ENCODE measurements at regions not wholly inside any gene's neighbourhood (a gene's known extent, or its start where the extent isn't known, plus 50 kb on each side); places are given as distances from the start of the nearest gene placed in this dataset.

- no peak for DNase-seq (ENCODE audit: insufficient read length, low spot score)
- no peak for FAIRE-seq
Observed at GRCh38 chr18:24868760-24869237, 408.4 kb downstream of the HRH4 start.

GRCh38 chr18:24869285-24869684 is 408.8 kb downstream of the HRH4 start:
- no peak for FAIRE-seq
- no peak for DNase-seq (ENCODE audit: insufficient read length, low spot score)

- FAIRE-seq (no peak), DNase-seq (ENCODE audit: insufficient read length, low spot score) (no peak)
Observed at GRCh38 chr18:24875286-24875685, 414.8 kb downstream of the HRH4 start.

GRCh38 chr18:24875777-24876176 is 415.3 kb downstream of the HRH4 start:
- DNase-seq (ENCODE audit: insufficient read length, low spot score) = no peak
- FAIRE-seq = no peak

GRCh38 chr18:24876266-24876665 is 415.8 kb downstream of the HRH4 start:
- DNase-seq (ENCODE audit: insufficient read length, low spot score) (no peak), FAIRE-seq (no peak)

GRCh38 chr18:24877066-24877465 is 416.6 kb downstream of the HRH4 start:
- no peak for DNase-seq (ENCODE audit: insufficient read length, low spot score)
- no peak for FAIRE-seq

GRCh38 chr18:24877546-24877945 is 417.1 kb downstream of the HRH4 start:
- DNase-seq (ENCODE audit: insufficient read length, low spot score) = no peak
- FAIRE-seq = no peak

- DNase-seq (ENCODE audit: insufficient read length, low spot score) (no peak), FAIRE-seq (no peak)
Observed at GRCh38 chr18:24878289-24878688, 417.9 kb downstream of the HRH4 start.

- DNase-seq (ENCODE audit: insufficient read length, low spot score) (no peak), FAIRE-seq (no peak)
Observed at GRCh38 chr18:24885276-24885675, 424.8 kb downstream of the HRH4 start.

GRCh38 chr18:24894880-24895279 is 434.4 kb downstream of the HRH4 start:
- FAIRE-seq = no peak
- no peak for DNase-seq (ENCODE audit: insufficient read length, low spot score)

GRCh38 chr18:24897461-24897860 is 437.0 kb downstream of the HRH4 start:
- no peak for FAIRE-seq
- DNase-seq (ENCODE audit: insufficient read length, low spot score) = no peak

- DNase-seq (ENCODE audit: insufficient read length, low spot score) (no peak), FAIRE-seq (no peak)
Observed at GRCh38 chr18:24910221-24910620, 441.7 kb downstream of the ZNF521 start.

GRCh38 chr18:24913507-24914170 is 438.3 kb downstream of the ZNF521 start:
- no peak for FAIRE-seq
- DNase-seq (ENCODE audit: insufficient read length, low spot score) = no peak

GRCh38 chr18:24914171-24914525 is 437.8 kb downstream of the ZNF521 start:
- FAIRE-seq (no peak), DNase-seq (ENCODE audit: insufficient read length, low spot score) (no peak)

- DNase-seq (ENCODE audit: insufficient read length, low spot score) (no peak), FAIRE-seq (no peak)
Observed at GRCh38 chr18:24914685-24915084, 437.3 kb downstream of the ZNF521 start.

GRCh38 chr18:24915547-24915946 is 436.4 kb downstream of the ZNF521 start:
- DNase-seq (ENCODE audit: insufficient read length, low spot score) = no peak

GRCh38 chr18:24917767-24918166 is 434.2 kb downstream of the ZNF521 start:
- no peak for FAIRE-seq
- DNase-seq (ENCODE audit: insufficient read length, low spot score) = no peak

More at GRCh38 chr18:24915547-24915946, 436.4 kb downstream of the ZNF521 start:
- no peak for FAIRE-seq

GRCh38 chr18:24918257-24918656 is 433.7 kb downstream of the ZNF521 start:
- FAIRE-seq (no peak), DNase-seq (ENCODE audit: insufficient read length, low spot score) (no peak)

GRCh38 chr18:24919181-24919797 is 432.7 kb downstream of the ZNF521 start:
- FAIRE-seq = no peak
- no peak for DNase-seq (ENCODE audit: insufficient read length, low spot score)

- DNase-seq (ENCODE audit: insufficient read length, low spot score) (no peak), FAIRE-seq (no peak)
Observed at GRCh38 chr18:24922491-24922890, 429.5 kb downstream of the ZNF521 start.

- no peak for FAIRE-seq
Observed at GRCh38 chr18:24923138-24923537, 428.8 kb downstream of the ZNF521 start.

GRCh38 chr18:24924066-24924716 is 427.8 kb downstream of the ZNF521 start:
- no peak for FAIRE-seq
- no peak for DNase-seq (ENCODE audit: insufficient read length, low spot score)

More at GRCh38 chr18:24923138-24923537, 428.8 kb downstream of the ZNF521 start:
- no peak for DNase-seq (ENCODE audit: insufficient read length, low spot score)

All from HTR-8/SVneo (cell line).